Mucosa of stomach (tissue), 1 donor: ENCODE measurements at regions not wholly inside any gene's neighbourhood (a gene's known extent, or its start where the extent isn't known, plus 50 kb on each side); places are given as distances from the start of the nearest gene placed in this dataset.

Experiments
- H3K27me3 ChIP-seq: one replicate; pipeline ENCODE4 v1.7.0; 2013; ENCODE audit warnings: mild to moderate bottlenecking, low read length; ENCODE audit not compliant: control insufficient read depth, insufficient read depth
- H3K36me3 ChIP-seq: one replicate; pipeline ENCODE4 v1.7.0; 2013; ENCODE audit warnings: low read length; ENCODE audit not compliant: control insufficient read depth, insufficient read depth
- H3K4me1 ChIP-seq: one replicate; pipeline ENCODE4 v1.7.0; 2013; ENCODE audit warnings: mild to moderate bottlenecking, low read length; ENCODE audit not compliant: control insufficient read depth, insufficient read depth
- H3K4me3 ChIP-seq: one replicate; pipeline ENCODE4 v1.7.0; 2013; ENCODE audit warnings: low read length
- H3K9ac ChIP-seq: one replicate; pipeline ENCODE4 v1.7.0; 2013; ENCODE audit warnings: mild to moderate bottlenecking, low read length, moderate library complexity
- H3K9me3 ChIP-seq: one replicate; pipeline ENCODE4 v1.7.0; 2013; ENCODE audit warnings: mild to moderate bottlenecking, low read length, moderate library complexity; ENCODE audit not compliant: control insufficient read depth
- donor health status: Pancreatic carcinoma.

GRCh38 chr1:67580691-67581403, 104.2 kb upstream of the GADD45A start:
- no peak overlapping the region for H3K9ac ChIP-seq
- H3K4me1 ChIP-seq, result peaks cover 7% of the 10 kb centered on the region

GRCh38 chr1:67582625-67583461, 102.2 kb upstream of the GADD45A start:
- H3K9ac ChIP-seq, result no peak overlapping the region
- no peak overlapping the region for H3K4me3 ChIP-seq
- H3K36me3 ChIP-seq, result no peaks in the 10 kb centered on the region
- H3K4me1 ChIP-seq, result peaks cover 7% of the 10 kb centered on the region
- H3K9me3 ChIP-seq, result no peaks in the 10 kb centered on the region
- no peaks in the 10 kb centered on the region for H3K27me3 ChIP-seq

More at GRCh38 chr1:67580691-67581403, 104.2 kb upstream of the GADD45A start:
- H3K27me3 ChIP-seq, result no peaks in the 10 kb centered on the region
- no peaks in the 10 kb centered on the region for H3K9me3 ChIP-seq
- H3K4me3 ChIP-seq, result no peak overlapping the region
- no peaks in the 10 kb centered on the region for H3K36me3 ChIP-seq

DNA sequence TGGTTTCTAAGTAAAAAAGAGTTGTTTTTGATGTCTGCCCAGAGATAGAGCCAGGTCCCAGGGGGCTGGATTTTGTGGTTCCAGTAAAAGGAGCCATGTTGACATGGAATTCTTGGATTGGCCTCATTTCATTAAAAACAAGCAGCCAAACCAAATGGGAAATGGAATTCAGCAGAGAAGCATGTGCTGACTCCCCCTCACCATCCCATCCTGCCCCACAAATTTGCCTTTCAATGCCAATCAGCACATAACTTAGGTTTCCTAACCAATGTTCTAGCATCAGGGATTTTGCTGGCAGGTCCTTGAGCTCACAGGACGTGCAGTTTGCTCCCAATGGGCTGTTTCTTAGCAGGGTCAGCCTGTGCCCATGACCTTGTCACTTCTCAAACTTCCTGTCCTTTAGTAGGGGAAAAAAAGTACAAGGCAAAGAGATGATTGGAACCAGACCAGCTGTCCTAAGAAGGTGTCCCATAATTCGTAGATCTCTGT, 101.5 kb upstream of the GADD45A start:
- no peaks in the 10 kb centered on the region for H3K27me3 ChIP-seq
- H3K4me1 ChIP-seq, result peaks cover 2% of the 10 kb centered on the region
- no peak overlapping the region for H3K9ac ChIP-seq
- H3K36me3 ChIP-seq, result no peaks in the 10 kb centered on the region
- no peak overlapping the region for H3K4me3 ChIP-seq
- H3K9me3 ChIP-seq, result no peaks in the 10 kb centered on the region

DNA sequence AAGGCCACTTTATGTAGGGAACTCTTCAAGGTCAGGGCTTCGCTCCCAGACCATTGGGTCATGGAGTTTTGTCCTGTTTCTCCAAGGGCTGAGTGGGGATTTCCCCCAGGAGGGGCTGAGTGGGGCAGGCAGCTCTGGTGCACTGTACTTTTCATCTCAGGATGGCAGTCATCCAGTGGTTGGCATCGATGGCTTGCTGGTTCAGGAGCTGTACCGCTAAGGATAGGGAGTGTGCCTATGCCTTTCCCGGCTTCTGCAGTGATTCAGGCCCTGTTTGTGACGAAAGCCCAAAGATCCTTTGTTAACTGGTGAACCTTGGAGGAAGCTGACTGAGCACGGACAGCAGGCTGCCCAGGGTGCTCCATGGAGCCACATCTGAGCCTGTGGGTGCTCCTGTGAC, 100.1 kb upstream of the GADD45A start:
- no peaks in the 10 kb centered on the region for H3K27me3 ChIP-seq
- H3K36me3 ChIP-seq, result no peaks in the 10 kb centered on the region
- H3K4me3 ChIP-seq, result no peak overlapping the region
- H3K9me3 ChIP-seq, result no peaks in the 10 kb centered on the region
- H3K9ac ChIP-seq, result no peak overlapping the region
- H3K4me1 ChIP-seq, result no peaks in the 10 kb centered on the region

DNA sequence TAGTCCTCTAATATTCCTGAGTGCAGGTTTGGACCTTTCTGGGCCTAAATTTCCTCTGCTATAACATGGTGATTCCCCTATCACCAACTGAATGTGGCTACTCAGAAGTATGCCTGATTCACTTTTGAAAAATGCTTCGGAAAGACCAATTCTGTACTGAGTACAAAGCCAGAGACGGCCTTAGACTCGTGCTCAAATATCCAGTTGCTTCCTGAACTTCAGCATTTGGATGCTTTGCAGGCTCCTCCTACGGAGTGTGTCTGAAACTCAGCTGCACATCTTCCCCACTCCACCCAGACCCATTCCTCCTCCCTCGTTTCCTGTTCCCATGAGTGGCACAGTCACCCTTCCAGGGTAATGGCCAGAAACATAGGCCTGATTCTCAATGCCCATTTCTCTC, 98.4 kb upstream of the GADD45A start:
- no peaks in the 10 kb centered on the region for H3K36me3 ChIP-seq
- no peaks in the 10 kb centered on the region for H3K27me3 ChIP-seq
- H3K4me1 ChIP-seq, result no peaks in the 10 kb centered on the region
- no peaks in the 10 kb centered on the region for H3K9me3 ChIP-seq
- H3K9ac ChIP-seq, result no peak overlapping the region
- no peak overlapping the region for H3K4me3 ChIP-seq

GRCh38 chr1:67588178-67588855, 96.7 kb upstream of the GADD45A start:
- no peaks in the 10 kb centered on the region for H3K36me3 ChIP-seq
- H3K4me3 ChIP-seq, result no peak overlapping the region
- no peaks in the 10 kb centered on the region for H3K9me3 ChIP-seq
- H3K9ac ChIP-seq, result no peak overlapping the region
- no peaks in the 10 kb centered on the region for H3K27me3 ChIP-seq
- no peaks in the 10 kb centered on the region for H3K4me1 ChIP-seq

DNA sequence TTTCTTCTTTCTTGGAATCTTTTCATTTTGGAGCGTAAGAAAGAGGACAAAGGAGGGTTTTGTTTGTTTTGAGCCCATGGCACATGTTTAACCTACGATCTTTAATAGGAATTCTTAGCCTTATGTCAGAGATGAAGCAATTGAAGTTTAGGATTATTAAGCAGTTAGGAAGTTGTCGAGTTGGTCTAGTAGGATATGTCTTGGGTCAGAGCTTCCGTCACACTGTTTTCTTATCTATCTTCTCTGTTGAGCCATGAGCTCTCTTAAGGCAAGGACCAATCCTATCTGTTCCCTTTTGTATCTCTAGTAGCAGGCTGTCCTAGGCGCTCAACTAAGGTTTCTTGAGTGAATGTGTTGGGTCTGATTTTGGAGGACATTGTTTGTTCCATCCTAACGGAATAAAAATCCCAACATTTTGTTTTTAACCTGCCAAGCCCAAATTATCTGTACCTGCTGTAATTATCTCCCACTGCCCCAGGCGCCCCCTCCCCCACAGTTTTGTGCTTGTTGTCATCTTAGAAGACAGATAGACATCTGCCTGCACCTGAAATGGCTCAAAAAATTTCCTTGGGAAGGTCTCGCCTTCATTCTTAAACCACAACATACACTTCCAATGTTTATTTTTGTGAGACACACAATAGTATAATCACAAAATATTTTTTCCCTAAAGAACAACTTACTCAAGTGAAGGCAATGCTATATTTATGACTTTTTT, 95.3 kb upstream of the GADD45A start:
- Histone ChIP-seq H3K9me3 (no peaks in the 10 kb centered on the region), H3K36me3 (no peaks in the 10 kb centered on the region), H3K9ac (no peak overlapping the region), H3K27me3 (no peaks in the 10 kb centered on the region), H3K4me3 (no peak overlapping the region), H3K4me1 (no peaks in the 10 kb centered on the region)

DNA sequence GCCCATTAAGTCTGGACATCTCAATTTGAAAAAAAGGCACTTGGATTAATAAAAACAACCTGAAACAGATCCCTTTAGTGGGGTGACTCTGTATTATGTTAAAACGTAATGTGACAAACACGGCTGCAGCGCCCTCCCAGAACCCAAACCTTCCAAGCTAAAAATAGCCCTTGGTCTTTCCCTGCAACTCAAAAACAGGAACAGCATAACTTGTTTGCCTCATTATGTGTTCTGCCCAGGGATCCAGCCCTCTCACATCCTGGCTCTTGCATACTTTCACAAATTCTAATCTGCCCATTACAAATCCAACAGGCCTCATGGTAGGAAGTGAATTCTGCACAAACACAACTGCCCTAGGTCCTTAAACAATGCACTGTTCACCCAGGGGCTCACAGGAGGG, 94.7 kb upstream of the GADD45A start:
- H3K4me1 ChIP-seq, result no peaks in the 10 kb centered on the region
- no peaks in the 10 kb centered on the region for H3K9me3 ChIP-seq
- no peak overlapping the region for H3K9ac ChIP-seq
- no peaks in the 10 kb centered on the region for H3K36me3 ChIP-seq
- H3K4me3 ChIP-seq, result no peak overlapping the region
- H3K27me3 ChIP-seq, result no peaks in the 10 kb centered on the region

DNA sequence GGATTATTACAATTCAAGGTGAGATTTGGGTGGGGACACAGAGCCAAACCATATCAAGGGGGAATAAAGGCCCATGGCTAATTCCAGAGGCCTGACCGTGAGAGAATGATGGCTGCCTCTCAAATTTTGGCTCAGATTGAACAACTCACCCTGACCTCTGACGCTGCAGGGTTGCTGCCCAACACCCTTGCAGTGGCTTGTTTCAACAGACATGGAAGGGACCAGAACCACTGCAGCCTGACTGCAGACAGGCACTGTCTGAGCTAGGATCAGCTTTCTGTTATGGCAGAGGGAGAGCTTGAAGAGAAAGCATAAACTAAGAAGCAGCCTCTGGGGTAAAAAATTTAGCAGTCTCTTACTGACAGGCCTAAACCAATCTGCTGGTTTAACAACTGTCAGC, 90.2 kb upstream of the GADD45A start:
- Histone ChIP-seq H3K9ac (no peak overlapping the region), H3K27me3 (no peaks in the 10 kb centered on the region), H3K4me3 (no peak overlapping the region), H3K4me1 (no peaks in the 10 kb centered on the region), H3K9me3 (no peaks in the 10 kb centered on the region), H3K36me3 (no peaks in the 10 kb centered on the region)

- Histone ChIP-seq H3K36me3 (no peaks in the 10 kb centered on the region), H3K27me3 (no peaks in the 10 kb centered on the region), H3K9me3 (no peaks in the 10 kb centered on the region), H3K4me3 (no peak overlapping the region), H3K9ac (no peak overlapping the region), H3K4me1 (no peaks in the 10 kb centered on the region)
Measured at GRCh38 chr1:67596674-67597073, 88.3 kb upstream of the GADD45A start.

DNA sequence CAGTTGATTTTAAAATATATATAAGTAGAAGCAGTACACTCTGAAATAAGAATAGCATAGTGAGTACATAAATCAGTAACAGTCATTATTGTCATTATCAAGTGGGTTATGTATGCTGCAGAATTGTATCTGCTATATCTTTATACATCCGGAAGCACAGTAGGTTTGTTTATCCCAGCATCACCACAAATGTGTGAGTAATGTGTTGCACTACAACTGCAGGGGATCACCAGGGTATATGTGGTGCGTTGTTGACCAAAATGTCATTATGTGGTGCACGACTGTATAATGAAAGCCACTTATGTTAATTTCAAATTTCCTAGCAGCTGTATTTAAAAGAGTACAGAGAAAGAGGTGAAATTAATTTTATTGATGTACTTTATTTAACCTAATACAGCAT, 87.7 kb upstream of the GADD45A start:
- H3K9ac ChIP-seq, result no peak overlapping the region
- H3K27me3 ChIP-seq, result no peaks in the 10 kb centered on the region
- no peaks in the 10 kb centered on the region for H3K9me3 ChIP-seq
- no peaks in the 10 kb centered on the region for H3K4me1 ChIP-seq
- no peaks in the 10 kb centered on the region for H3K36me3 ChIP-seq
- H3K4me3 ChIP-seq, result no peak overlapping the region
